Activated CD4-positive, alpha-beta memory T cell treated with anti-CD3 and anti-CD28 coated beads for 36 hours (primary cell): ENCODE measurements at regions not wholly inside any gene's neighbourhood (a gene's known extent, or its start where the extent isn't known, plus 50 kb on each side); places are given as distances from the start of the nearest gene placed in this dataset.

Experiments
- CTCF ChIA-PET: fragments of 350-600 bp; sonication (Branson Sonifier 250); formaldehyde crosslinking; loops from one replicate; lab custom pipeline; 2021; ENCODE audit warnings: antibody characterized with exemption, inconsistent platforms; lab: Charles Lee
- POLR2A ChIA-PET: fragments of 350-600 bp; sonication (Branson Sonifier 250); formaldehyde crosslinking; loops from one replicate; lab custom pipeline; 2021; ENCODE audit warnings: antibody characterized with exemption; lab: Charles Lee
- DNase-seq: peaks from one replicate; pipeline ENCODE4 v3.0.0-alpha.2; 2020
- H3K27ac Mint-ChIP-seq: one replicate; pipeline ENCODE4 v1.8.0; 2021; ENCODE audit warnings: mixed read lengths
- H3K27me3 Mint-ChIP-seq: one replicate; pipeline ENCODE4 v1.8.0; 2021; ENCODE audit warnings: mixed read lengths
- H3K36me3 Mint-ChIP-seq: one replicate; pipeline ENCODE4 v1.8.0; 2021; ENCODE audit warnings: mixed read lengths
- H3K4me1 Mint-ChIP-seq: one replicate; pipeline ENCODE4 v1.8.0; 2021; ENCODE audit warnings: low read depth, mixed read lengths
- H3K4me3 Mint-ChIP-seq: one replicate; pipeline ENCODE4 v1.8.0; 2021; ENCODE audit warnings: mild to moderate bottlenecking, mixed read lengths
- H3K9me3 Mint-ChIP-seq: one replicate; pipeline ENCODE4 v1.8.0; 2021; ENCODE audit warnings: mixed read lengths
- intact Hi-C: fragments of 100-400 bp; cut with micrococcal nuclease; formaldehyde crosslinking; loops from one replicate; pipeline ENCODE4 v1.15.1; 2023

DNA sequence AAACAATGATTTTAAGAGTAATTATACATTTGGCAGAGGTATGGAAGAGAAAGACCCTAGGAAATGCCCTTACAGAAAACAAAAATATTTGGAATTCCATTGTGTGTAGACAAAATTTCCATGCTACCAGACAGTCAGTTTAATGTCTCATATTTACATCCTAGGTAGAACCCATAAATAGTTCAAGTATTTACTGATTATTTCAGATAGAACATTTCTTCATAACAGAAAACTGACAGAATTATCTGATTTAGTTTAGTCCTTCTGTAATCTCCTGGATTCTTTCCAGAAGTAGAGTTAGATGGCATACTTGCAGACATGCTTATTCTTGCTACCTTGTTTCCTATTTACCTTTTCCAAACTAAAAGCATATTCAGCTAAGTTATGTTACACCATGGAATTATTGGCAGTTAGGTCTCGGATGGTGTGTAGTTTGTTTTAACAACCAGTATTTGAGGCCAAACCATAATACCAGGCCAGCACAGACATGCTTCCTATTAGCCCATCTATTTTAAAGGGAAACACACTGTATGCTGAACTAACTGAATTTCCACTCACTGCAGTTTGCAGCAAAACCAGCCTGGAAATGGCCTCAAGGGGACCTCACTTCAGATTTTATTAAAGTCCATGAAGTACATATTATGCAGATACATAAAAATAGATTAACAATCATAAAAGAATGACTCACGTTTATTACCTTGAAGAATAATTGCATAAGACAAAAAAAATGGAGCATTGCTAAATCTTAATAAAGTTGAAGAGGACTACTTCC lies 126.6 kb upstream of the LRIG3 start:
- CTCF ChIA-PET: no interaction called here
- no peaks in the 10 kb centered on the region for H3K36me3 Mint-ChIP-seq
- no peak for DNase-seq
- no peak overlapping the region for H3K4me3 Mint-ChIP-seq
- H3K9me3 Mint-ChIP-seq: no peaks in the 10 kb centered on the region
- H3K27ac Mint-ChIP-seq: no peak overlapping the region
- H3K27me3 Mint-ChIP-seq: no peaks in the 10 kb centered on the region
- intact Hi-C loops: no loop called here
- POLR2A ChIA-PET: no interaction called here
- no peaks in the 10 kb centered on the region for H3K4me1 Mint-ChIP-seq

DNA sequence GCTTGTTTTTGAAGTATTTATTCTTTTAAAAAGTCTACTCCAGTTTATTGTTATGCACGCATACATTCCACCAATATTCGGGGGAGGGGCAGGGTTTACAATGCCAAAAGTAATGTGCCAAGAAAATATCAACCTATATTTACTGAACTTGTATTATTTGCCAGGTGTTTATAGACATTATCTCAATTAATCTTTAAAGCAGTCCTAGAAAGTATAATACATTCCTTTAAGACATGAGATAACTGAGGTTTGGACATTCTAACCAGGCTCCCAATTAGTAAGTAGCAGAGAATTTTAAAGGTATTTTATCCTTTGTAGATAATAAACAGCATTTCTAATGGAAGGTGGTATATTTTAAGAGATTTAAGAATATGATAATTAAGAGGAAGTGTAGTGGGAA lies 124.5 kb upstream of the LRIG3 start:
- Mint-ChIP-seq H3K4me1 (no peaks in the 10 kb centered on the region), H3K27ac (no peak overlapping the region), H3K27me3 (no peaks in the 10 kb centered on the region), H3K36me3 (no peaks in the 10 kb centered on the region), H3K4me3 (no peak overlapping the region), H3K9me3 (no peaks in the 10 kb centered on the region)
- intact Hi-C loops: no loop called here
- ChIA-PET CTCF (no interaction called here), POLR2A (no interaction called here)
- DNase-seq: no peak

DNA sequence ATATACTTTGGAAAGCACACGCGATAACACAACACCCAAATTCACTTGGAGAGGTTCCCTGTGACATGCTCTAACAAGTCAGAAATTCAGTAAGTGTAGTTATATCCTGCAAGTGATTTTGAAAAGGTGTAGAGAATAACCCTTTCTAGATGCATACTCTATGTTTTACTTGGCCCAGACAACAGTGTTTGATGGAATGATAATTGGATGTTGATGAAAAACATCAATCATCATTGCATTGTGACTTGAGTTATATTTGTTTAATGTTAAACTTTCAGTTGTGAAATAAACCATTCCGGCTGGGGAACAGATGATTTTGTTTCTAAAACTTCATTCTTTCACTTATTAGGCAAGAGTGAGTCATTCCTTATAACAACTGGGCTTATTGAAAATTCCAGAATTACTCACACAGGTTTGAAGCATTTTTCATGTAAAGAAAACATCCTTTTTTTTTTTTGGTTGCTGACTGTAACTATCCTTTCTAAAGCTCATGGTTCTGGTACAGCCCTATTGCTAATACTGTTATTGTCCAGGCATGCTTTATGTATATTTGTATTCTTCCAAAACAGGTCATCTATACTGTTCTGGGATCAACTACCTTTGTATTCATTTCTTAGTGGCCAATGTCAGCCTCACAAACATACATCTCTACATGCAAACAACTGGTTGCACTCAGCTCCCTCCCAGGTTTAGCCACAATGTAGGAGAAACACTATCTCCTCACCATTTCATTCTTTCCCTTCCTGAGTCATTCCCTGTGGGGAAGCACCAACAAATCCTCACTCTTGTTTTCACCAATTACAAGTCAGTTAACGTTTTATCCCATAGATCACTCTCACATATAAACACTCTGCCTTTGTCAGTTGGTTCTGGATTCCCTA lies 121.2 kb upstream of the LRIG3 start:
- ChIA-PET CTCF (no interaction called here), POLR2A (no interaction called here)
- H3K9me3 Mint-ChIP-seq: no peaks in the 10 kb centered on the region
- intact Hi-C loops: no loop called here
- no peak overlapping the region for H3K4me3 Mint-ChIP-seq
- no peaks in the 10 kb centered on the region for H3K4me1 Mint-ChIP-seq
- no peak for DNase-seq
- H3K27ac Mint-ChIP-seq: no peak overlapping the region
- no peaks in the 10 kb centered on the region for H3K36me3 Mint-ChIP-seq
- H3K27me3 Mint-ChIP-seq: no peaks in the 10 kb centered on the region

DNA sequence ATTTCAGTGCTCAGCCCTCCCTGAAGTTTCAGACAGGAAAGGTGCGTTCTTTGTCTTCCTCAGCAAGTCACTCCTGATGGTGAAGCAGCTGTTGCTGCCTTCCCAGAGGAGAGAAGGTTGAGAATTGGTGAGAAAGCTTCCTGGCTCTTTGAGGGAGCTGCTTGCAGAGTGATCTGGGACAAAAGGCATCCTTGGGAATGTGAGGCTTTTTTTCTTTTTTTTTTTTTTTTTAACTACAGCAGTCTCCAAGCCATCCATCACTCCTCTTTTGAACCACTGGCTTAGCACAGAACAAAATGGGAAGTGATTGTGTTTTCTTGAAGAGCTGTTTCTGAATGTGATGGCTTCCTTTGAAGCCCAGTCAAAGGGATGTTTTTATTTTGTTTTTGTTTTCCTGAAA lies 120.4 kb upstream of the LRIG3 start:
- intact Hi-C loops: no loop called here
- H3K36me3 Mint-ChIP-seq: no peaks in the 10 kb centered on the region
- no peak overlapping the region for H3K4me3 Mint-ChIP-seq
- DNase-seq: no peak
- ChIA-PET CTCF (no interaction called here), POLR2A (no interaction called here)
- no peak overlapping the region for H3K27ac Mint-ChIP-seq
- H3K4me1 Mint-ChIP-seq: no peaks in the 10 kb centered on the region
- H3K27me3 Mint-ChIP-seq: no peaks in the 10 kb centered on the region
- H3K9me3 Mint-ChIP-seq: no peaks in the 10 kb centered on the region

DNA sequence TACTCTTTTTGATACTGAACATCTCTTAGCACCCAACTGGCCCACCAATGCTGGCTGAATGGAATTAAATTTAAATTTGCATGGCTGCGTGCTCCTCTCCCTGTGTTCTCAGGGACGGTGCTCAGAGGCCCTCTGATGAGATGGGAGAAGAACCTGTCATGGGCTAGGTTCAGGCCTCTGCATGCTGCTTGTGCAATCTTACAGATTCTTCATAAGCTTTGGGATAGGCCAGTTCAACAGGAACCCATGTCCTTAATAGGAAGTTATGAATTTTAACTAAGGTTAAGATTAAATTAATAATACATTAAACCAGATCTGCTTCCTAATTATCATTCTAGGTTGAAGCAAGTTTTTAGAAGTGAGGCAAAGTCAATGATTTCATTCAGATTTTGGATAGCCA lies 119.7 kb upstream of the LRIG3 start:
- ChIA-PET CTCF (no interaction called here), POLR2A (no interaction called here)
- no peak overlapping the region for H3K27ac Mint-ChIP-seq
- no peaks in the 10 kb centered on the region for H3K36me3 Mint-ChIP-seq
- intact Hi-C loops: no loop called here
- no peaks in the 10 kb centered on the region for H3K9me3 Mint-ChIP-seq
- no peaks in the 10 kb centered on the region for H3K4me1 Mint-ChIP-seq
- H3K4me3 Mint-ChIP-seq: no peak overlapping the region
- no peak for DNase-seq
- H3K27me3 Mint-ChIP-seq: no peaks in the 10 kb centered on the region

DNA sequence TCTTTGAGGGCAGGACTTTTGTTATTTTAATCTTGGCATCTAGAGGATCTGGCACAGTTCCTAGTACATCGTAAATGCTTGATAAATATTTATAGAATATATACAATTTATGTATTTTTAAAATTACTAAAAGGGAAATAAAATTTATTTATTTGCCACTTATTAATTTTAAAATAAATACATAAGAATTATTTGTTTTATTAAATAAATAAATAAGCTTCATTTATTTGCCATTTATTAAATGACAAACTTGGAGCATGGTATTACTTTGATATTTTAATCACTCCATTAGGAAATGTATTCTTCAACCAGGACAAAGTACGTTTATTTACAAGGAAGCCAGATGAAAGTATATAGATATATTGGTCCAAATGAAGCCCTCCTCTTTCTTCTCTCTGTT lies 118.7 kb upstream of the LRIG3 start:
- ChIA-PET CTCF (no interaction called here), POLR2A (no interaction called here)
- H3K4me1 Mint-ChIP-seq: no peaks in the 10 kb centered on the region
- intact Hi-C loops: no loop called here
- H3K4me3 Mint-ChIP-seq: no peak overlapping the region
- no peak for DNase-seq
- H3K9me3 Mint-ChIP-seq: no peaks in the 10 kb centered on the region
- no peaks in the 10 kb centered on the region for H3K27me3 Mint-ChIP-seq
- no peak overlapping the region for H3K27ac Mint-ChIP-seq
- no peaks in the 10 kb centered on the region for H3K36me3 Mint-ChIP-seq

DNA sequence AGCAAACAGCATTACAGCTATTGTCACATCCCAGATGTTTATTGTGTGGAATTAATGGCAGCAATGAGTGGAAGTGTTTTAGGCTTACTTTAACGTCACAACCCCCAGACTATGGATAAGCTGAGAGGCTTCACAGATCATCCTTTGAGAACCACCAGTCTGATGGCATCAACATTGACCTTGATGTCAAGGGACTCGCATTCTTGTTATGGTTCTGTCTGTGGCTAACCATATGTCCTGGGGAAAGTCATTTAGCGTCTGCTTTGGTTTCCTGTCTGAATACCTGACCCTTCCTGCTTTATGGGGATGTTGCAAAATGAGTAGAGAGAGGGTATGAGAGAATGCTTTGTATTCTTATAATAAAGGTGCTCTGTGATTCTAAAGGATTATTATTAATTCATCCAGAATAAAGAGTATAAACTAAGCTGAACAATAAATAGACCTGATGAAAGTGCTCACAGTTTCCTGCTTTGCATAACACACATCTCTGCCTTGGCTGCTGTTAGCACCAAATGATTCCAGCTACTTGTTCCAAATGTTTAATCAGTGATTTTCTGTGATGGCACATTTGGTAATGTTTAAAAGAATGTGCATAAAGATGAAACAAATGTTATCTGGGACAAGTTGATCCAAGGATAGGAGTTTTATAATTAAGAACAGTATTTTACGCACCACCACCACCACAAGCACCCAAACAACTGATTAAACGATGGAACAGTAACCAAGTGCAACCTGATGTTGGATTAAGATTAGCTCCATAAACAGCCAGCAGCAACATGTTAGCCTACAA lies 116.9 kb upstream of the LRIG3 start:
- no peaks in the 10 kb centered on the region for H3K27me3 Mint-ChIP-seq
- no peak overlapping the region for H3K4me3 Mint-ChIP-seq
- CTCF ChIA-PET: no interaction called here
- no peaks in the 10 kb centered on the region for H3K4me1 Mint-ChIP-seq
- no peak overlapping the region for H3K27ac Mint-ChIP-seq
- H3K36me3 Mint-ChIP-seq: no peaks in the 10 kb centered on the region
- intact Hi-C loops: no loop called here
- no peak for DNase-seq
- H3K9me3 Mint-ChIP-seq: no peaks in the 10 kb centered on the region
- POLR2A ChIA-PET: no interaction called here

DNA sequence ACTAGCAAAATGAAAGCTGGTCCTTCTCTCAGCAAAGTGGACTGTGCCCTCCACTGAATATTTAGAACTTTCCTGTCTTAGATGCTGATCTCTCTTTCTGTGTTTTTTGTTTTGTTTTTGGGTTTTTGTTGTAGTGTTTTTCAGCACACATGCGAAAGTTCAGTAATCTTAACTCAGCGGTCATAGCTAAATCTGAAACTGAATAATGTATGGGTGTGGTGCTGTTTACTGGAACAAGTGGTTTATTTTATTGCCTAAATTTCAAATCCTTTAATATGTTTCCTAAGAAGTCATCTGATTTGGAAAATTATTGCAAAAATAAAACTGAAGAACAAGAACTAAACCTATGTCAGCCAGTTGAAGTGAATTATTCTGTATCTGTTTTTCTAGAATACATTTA lies 116.0 kb upstream of the LRIG3 start:
- intact Hi-C loops: no loop called here
- Mint-ChIP-seq H3K4me1 (no peaks in the 10 kb centered on the region), H3K27ac (no peak overlapping the region), H3K4me3 (no peak overlapping the region), H3K27me3 (no peaks in the 10 kb centered on the region), H3K36me3 (no peaks in the 10 kb centered on the region), H3K9me3 (no peaks in the 10 kb centered on the region)
- POLR2A ChIA-PET: no interaction called here
- CTCF ChIA-PET: no interaction called here
- DNase-seq: no peak

DNA sequence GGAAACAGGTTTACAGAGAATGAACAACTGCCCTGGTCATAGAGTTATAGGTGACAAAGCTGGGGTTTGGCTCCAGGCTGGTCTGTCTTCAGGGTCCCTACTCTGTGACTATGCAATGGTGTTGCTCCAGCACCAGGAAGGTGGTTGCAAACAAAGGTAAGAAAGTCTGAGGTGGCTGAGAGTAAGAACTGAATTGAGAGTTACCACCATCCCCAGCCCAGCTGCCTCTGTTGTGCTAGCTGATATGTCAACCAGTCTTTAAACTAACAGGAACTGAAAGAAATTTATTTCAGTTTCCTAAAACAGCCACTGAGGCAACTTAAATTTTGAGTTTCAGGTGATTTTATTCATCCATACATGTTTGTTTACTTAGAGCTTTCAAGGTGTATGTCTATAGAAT lies 111.0 kb upstream of the LRIG3 start:
- H3K27ac Mint-ChIP-seq: no peak overlapping the region
- intact Hi-C loops: no loop called here
- no peaks in the 10 kb centered on the region for H3K4me1 Mint-ChIP-seq
- H3K4me3 Mint-ChIP-seq: no peak overlapping the region
- CTCF ChIA-PET: no interaction called here
- no peaks in the 10 kb centered on the region for H3K9me3 Mint-ChIP-seq
- H3K36me3 Mint-ChIP-seq: no peaks in the 10 kb centered on the region
- POLR2A ChIA-PET: no interaction called here
- H3K27me3 Mint-ChIP-seq: no peaks in the 10 kb centered on the region
- DNase-seq: no peak

DNA sequence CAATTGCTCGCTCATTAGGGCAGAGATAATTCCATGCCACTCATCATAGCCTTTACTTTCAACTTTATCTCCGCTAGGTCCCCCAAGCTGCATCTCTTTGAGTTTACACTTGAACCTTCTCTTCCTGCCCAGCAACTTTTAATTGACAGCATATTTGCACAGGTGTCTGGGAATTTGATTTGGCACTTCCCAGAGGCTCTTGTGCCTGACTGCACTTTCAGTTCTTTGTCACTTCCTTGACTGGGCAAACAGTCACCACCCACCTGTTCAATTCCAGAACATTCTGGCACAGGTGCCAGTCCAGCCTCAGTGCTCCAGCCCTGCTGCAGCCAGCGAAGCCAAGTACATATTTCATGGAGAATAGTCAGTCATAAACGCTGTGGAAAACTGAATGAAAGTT lies 110.1 kb upstream of the LRIG3 start:
- no peaks in the 10 kb centered on the region for H3K27me3 Mint-ChIP-seq
- H3K36me3 Mint-ChIP-seq: no peaks in the 10 kb centered on the region
- no peaks in the 10 kb centered on the region for H3K9me3 Mint-ChIP-seq
- CTCF ChIA-PET: no interaction called here
- POLR2A ChIA-PET: no interaction called here
- no peak overlapping the region for H3K4me3 Mint-ChIP-seq
- no peaks in the 10 kb centered on the region for H3K4me1 Mint-ChIP-seq
- H3K27ac Mint-ChIP-seq: no peak overlapping the region
- intact Hi-C loops: no loop called here
- no peak for DNase-seq

DNA sequence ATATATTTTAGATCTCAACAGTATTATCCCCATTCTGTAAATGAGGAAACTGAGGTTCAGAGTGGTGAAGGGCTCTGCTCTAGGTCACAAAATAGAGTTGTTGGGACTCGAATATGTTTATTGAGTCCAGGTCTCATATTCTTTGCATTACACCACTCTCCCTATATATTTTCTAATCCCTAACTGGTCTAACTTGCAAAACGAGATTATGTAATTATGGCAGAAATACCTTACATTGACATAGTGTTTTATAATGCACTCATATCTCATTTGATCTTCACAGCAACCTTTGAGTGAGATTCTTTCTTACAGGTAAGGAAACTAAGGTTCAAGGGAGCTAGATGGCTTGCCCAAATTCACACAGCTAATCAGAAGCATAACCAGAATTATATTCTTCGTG lies 106.9 kb upstream of the LRIG3 start:
- POLR2A ChIA-PET: no interaction called here
- Mint-ChIP-seq H3K9me3 (no peaks in the 10 kb centered on the region), H3K27me3 (no peaks in the 10 kb centered on the region), H3K4me3 (no peak overlapping the region), H3K36me3 (no peaks in the 10 kb centered on the region), H3K27ac (no peak overlapping the region), H3K4me1 (no peaks in the 10 kb centered on the region)
- CTCF ChIA-PET: no interaction called here
- no peak for DNase-seq
- intact Hi-C loops: no loop called here

DNA sequence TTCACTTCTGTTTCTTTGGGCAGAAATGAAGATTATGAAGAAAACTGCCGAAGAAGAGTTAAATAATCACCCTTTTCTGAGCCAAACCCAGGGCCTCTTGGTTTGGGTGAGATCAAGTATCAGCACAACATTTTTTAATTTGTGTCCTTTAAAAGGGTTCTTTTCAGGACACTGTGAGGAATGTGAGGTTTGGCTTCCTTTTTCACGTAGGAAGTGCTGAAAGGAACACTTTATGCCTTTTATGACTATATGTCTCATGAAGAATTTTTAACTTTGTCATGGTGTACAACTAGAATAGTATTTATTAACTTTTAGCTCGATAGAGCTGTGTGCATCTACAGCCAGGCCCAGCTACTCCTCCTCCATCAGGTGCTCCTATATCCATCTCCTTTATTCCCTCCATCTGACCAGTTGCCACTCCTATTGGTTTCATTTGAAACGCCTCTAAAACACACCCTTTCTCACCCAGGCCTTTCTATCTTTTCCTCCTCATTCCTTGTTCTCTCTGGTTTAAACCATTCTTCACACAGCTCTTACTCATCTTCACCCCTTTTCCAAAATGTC lies 103.6 kb upstream of the LRIG3 start:
- H3K27ac Mint-ChIP-seq: no peak overlapping the region
- H3K27me3 Mint-ChIP-seq: no peaks in the 10 kb centered on the region
- H3K9me3 Mint-ChIP-seq: peaks cover 2% of the 10 kb centered on the region
- no peaks in the 10 kb centered on the region for H3K36me3 Mint-ChIP-seq
- no peak for DNase-seq
- intact Hi-C loops: no loop called here
- no peak overlapping the region for H3K4me3 Mint-ChIP-seq
- ChIA-PET CTCF (no interaction called here), POLR2A (interaction anchor here (0.7 kb wide), 1 partner anchor 12 kb away, joined by 3 read pairs; no protein-coding TSS in a partner anchor)
- no peaks in the 10 kb centered on the region for H3K4me1 Mint-ChIP-seq
